HL-60 (cell line): ENCODE measurements at regions not wholly inside any gene's neighbourhood (a gene's known extent, or its start where the extent isn't known, plus 50 kb on each side); places are given as distances from the start of the nearest gene placed in this dataset.

ENCODE experiments used
- DNase-seq, 2 experiments: peaks; one replicate each; pipeline ENCODE4 v3.0.0-alpha.2; 2010 to 2020; ENCODE audit warnings: low read depth in 1 of 2, low spot score in 1 of 2
- H3K27ac ChIP-seq: fragments of 250-450 bp; sonication (Bioruptor Pico); replicated peaks from 2 replicates; pipeline ENCODE4 v1.5.1; 2020; ENCODE audit warnings: mild to moderate bottlenecking, moderate library complexity
- H3K27me3 ChIP-seq: fragments of 250-450 bp; sonication (Bioruptor Pico); 2 replicates; pipeline ENCODE4 v1.5.1; 2021; ENCODE audit warnings: mild to moderate bottlenecking, moderate library complexity; ENCODE audit not compliant: insufficient read depth, poor library complexity, severe bottlenecking
- H3K4me3 ChIP-seq: replicated peaks from 2 replicates; pipeline ENCODE4 v1.5.1; 2011; ENCODE audit warnings: mild to moderate bottlenecking, control low read depth, low read length; ENCODE audit not compliant: insufficient read depth
- GABPA ChIP-seq: IDR thresholded peaks from 2 replicates; pipeline ENCODE4 v1.6.1; 2012; ENCODE audit warnings: low read depth
- POLR2AphosphoS5 ChIP-seq: IDR thresholded peaks from 2 replicates; pipeline ENCODE4 v1.6.1; 2012; ENCODE audit warnings: low read depth
- REST ChIP-seq: IDR thresholded peaks from 2 replicates; pipeline ENCODE4 v1.6.1; 2012; ENCODE audit warnings: low read depth; ENCODE audit not compliant: insufficient replicate concordance
- SPI1 ChIP-seq: IDR thresholded peaks from 2 replicates; pipeline ENCODE4 v1.6.1; 2012; ENCODE audit warnings: low read depth, mild to moderate bottlenecking, borderline replicate concordance
- TF ChIP-seq, protein P1 (sequence below): IDR thresholded peaks from one replicate; pipeline ENCODE4 v1.5.1; 2011; ENCODE audit warnings: low read length, control low read depth, inconsistent platforms; ENCODE audit not compliant: insufficient read depth

- H3K27ac ChIP-seq, result no peak overlapping the region
- no peak overlapping the region for H3K4me3 ChIP-seq
- no peak for DNase-seq
- no peaks in the 10 kb centered on the region for H3K27me3 ChIP-seq
- TF ChIP-seq REST (no peak), POLR2AphosphoS5 (no peak), SPI1 (no peak), GABPA (no peak)
- TF ChIP-seq, protein P1, sequence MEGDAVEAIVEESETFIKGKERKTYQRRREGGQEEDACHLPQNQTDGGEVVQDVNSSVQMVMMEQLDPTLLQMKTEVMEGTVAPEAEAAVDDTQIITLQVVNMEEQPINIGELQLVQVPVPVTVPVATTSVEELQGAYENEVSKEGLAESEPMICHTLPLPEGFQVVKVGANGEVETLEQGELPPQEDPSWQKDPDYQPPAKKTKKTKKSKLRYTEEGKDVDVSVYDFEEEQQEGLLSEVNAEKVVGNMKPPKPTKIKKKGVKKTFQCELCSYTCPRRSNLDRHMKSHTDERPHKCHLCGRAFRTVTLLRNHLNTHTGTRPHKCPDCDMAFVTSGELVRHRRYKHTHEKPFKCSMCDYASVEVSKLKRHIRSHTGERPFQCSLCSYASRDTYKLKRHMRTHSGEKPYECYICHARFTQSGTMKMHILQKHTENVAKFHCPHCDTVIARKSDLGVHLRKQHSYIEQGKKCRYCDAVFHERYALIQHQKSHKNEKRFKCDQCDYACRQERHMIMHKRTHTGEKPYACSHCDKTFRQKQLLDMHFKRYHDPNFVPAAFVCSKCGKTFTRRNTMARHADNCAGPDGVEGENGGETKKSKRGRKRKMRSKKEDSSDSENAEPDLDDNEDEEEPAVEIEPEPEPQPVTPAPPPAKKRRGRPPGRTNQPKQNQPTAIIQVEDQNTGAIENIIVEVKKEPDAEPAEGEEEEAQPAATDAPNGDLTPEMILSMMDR, result no peak
These were observed 301.3 kb downstream of the EDEM1 start for GRCh38 chr3:5488771-5489170.

DNA sequence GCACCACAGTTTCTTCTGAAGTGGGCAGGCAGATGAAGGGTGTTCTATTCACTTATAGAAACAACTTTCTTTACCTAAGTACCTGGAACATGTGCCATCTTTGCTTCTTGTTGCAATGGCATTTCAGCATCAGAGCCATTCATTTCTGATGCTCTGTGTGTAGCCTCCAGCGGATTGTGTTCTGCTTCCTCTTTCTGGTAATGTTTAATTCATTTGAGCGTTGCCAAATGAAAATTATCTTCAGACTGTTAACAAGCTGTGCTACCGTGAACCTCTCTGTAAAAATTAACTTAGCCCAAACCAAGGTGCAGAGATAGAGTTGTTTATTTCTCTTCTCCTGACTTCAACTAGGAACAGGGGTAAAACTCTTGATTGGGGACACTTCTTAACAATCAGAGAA is 302.0 kb downstream of the EDEM1 start:
- TF ChIP-seq, protein P1, result no peak
- TF ChIP-seq REST (no peak), SPI1 (peak; percentile 21; the same call in 1 of the 2 replicates), GABPA (no peak), POLR2AphosphoS5 (no peak)
- H3K4me3 ChIP-seq, result no peak overlapping the region
- H3K27me3 ChIP-seq, result no peaks in the 10 kb centered on the region
- no peak for DNase-seq
- no peak overlapping the region for H3K27ac ChIP-seq

DNA sequence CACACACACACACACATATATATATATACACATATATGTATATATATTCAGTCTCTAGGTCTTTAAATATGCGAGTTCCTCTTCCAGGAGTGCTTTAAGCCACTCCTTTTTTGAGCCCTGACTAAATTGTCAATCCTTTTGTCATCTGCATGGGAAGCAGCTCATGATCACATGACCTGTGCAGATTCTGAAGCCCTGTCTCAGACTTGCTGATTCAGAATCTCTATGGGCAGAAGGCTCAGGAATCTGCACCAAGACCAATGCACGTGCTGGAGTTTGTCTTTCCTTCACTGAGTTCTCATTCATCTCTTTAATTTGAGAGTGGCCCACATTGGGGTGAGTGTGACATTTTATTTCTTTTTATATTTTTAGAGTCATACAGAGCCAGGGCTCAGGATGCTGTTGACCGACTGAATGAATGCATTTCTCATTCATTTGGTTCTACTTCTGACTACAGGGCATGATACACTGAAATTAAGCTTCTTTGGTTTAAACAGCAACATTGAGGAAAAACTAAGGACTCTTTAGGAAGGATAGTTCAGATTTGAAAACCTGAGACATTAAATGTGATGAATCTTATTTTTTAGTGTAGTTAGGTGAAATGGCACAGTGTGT is 307.5 kb downstream of the EDEM1 start:
- DNase-seq, result no peak
- no peaks in the 10 kb centered on the region for H3K27me3 ChIP-seq
- H3K27ac ChIP-seq, result no peak overlapping the region
- TF ChIP-seq GABPA (no peak), POLR2AphosphoS5 (no peak), REST (no peak), SPI1 (no peak)
- TF ChIP-seq, protein P1, result no peak
- no peak overlapping the region for H3K4me3 ChIP-seq
